ENCODE measurements at regions not wholly inside any gene's neighbourhood (a gene's known extent, or its start where the extent isn't known, plus 50 kb on each side); places are given as distances from the start of the nearest gene placed in this dataset.

GRCh38 chr17:27216836-27217235 lies 77.1 kb upstream of the WSB1 start:
- H3K27me3 ChIP-seq (ENCODE audit: control insufficient read depth, extremely low read depth, insufficient read depth, low read length): no peaks in the 10 kb centered on the region
- H3K4me2 ChIP-seq (ENCODE audit: control insufficient read depth, extremely low read depth, insufficient read depth, low read depth, low read length): no peak overlapping the region
- no peaks in the 10 kb centered on the region for H3K36me3 ChIP-seq (ENCODE audit: control insufficient read depth in 2 of 2, extremely low read depth in 1 of 2, insufficient read depth in 2 of 2, low read length in 2 of 2)
- H3K4me1 ChIP-seq (ENCODE audit: control insufficient read depth, extremely low read depth, insufficient read depth, low read length): no peaks in the 10 kb centered on the region
- no peak overlapping the region for H2AFZ ChIP-seq (ENCODE audit: control insufficient read depth, low read length)
- no peaks in the 10 kb centered on the region for H3K9me1 ChIP-seq (ENCODE audit: control insufficient read depth, extremely low read depth, insufficient read depth, low read length)
- H4K20me1 ChIP-seq (ENCODE audit: control insufficient read depth, extremely low read depth, insufficient read depth, low read length): no peaks in the 10 kb centered on the region
- dilution Hi-C loops (cut with MboI; ENCODE audit: extremely low pct_ligation_motif_present, low sequenced_read_pairs): no loop called here
- no peak overlapping the region for H3K4me3 ChIP-seq (ENCODE audit: control insufficient read depth in 2 of 3, extremely low read depth in 1 of 3, insufficient read depth in 2 of 3, low read depth in 1 of 3, low read length in 3 of 3)
- H3K79me2 ChIP-seq (ENCODE audit: control insufficient read depth, insufficient read depth, low read length): no peaks in the 10 kb centered on the region
- H3K27ac ChIP-seq (ENCODE audit: control insufficient read depth, insufficient read depth, low read length): no peak overlapping the region
- DNase-seq (ENCODE audit: low read depth, low spot score) (no peak), FAIRE-seq (no peak)
- no peaks in the 10 kb centered on the region for H3K9me3 ChIP-seq (ENCODE audit: control insufficient read depth, low read depth, low read length)
- no peak overlapping the region for H3K9ac ChIP-seq (ENCODE audit: control insufficient read depth, extremely low read depth, insufficient read depth, low read length)
- TF ChIP-seq CTCF (optimal IDR thresholded peaks at IDR 0.05 in 1 of 3, IDR thresholded peaks at IDR 0.05 in 1 of 3, conservative IDR thresholded peaks at IDR 0.05 in 1 of 3; ENCODE audit: extremely low read depth in 1 of 3, insufficient read depth in 2 of 3, low read length in 3 of 3): no peak
- no peak for TF ChIP-seq EZH2 (IDR thresholded peaks at IDR 0.05; ENCODE audit: low read length)

- Histone ChIP-seq H3K36me3 (ENCODE audit: control insufficient read depth in 2 of 2, extremely low read depth in 1 of 2, insufficient read depth in 2 of 2, low read length in 2 of 2) (no peaks in the 10 kb centered on the region), H2AFZ (ENCODE audit: control insufficient read depth, low read length) (no peak overlapping the region), H3K4me1 (ENCODE audit: control insufficient read depth, extremely low read depth, insufficient read depth, low read length) (no peaks in the 10 kb centered on the region), H3K4me3 (ENCODE audit: control insufficient read depth in 2 of 3, extremely low read depth in 1 of 3, insufficient read depth in 2 of 3, low read depth in 1 of 3, low read length in 3 of 3) (no peak overlapping the region), H3K4me2 (ENCODE audit: control insufficient read depth, extremely low read depth, insufficient read depth, low read depth, low read length) (no peak overlapping the region), H3K9me1 (ENCODE audit: control insufficient read depth, extremely low read depth, insufficient read depth, low read length) (no peaks in the 10 kb centered on the region), H3K79me2 (ENCODE audit: control insufficient read depth, insufficient read depth, low read length) (no peaks in the 10 kb centered on the region), H4K20me1 (ENCODE audit: control insufficient read depth, extremely low read depth, insufficient read depth, low read length) (no peaks in the 10 kb centered on the region), H3K9me3 (ENCODE audit: control insufficient read depth, low read depth, low read length) (no peaks in the 10 kb centered on the region), H3K27me3 (ENCODE audit: control insufficient read depth, extremely low read depth, insufficient read depth, low read length) (no peaks in the 10 kb centered on the region), H3K9ac (ENCODE audit: control insufficient read depth, extremely low read depth, insufficient read depth, low read length) (no peak overlapping the region), H3K27ac (ENCODE audit: control insufficient read depth, insufficient read depth, low read length) (no peak overlapping the region)
- DNase-seq (ENCODE audit: low read depth, low spot score) (no peak), FAIRE-seq (no peak)
- TF ChIP-seq CTCF (optimal IDR thresholded peaks at IDR 0.05 in 1 of 3, IDR thresholded peaks at IDR 0.05 in 1 of 3, conservative IDR thresholded peaks at IDR 0.05 in 1 of 3; ENCODE audit: extremely low read depth in 1 of 3, insufficient read depth in 2 of 3, low read length in 3 of 3) (no peak), EZH2 (IDR thresholded peaks at IDR 0.05; ENCODE audit: low read length) (no peak)
- dilution Hi-C loops (cut with MboI; ENCODE audit: extremely low pct_ligation_motif_present, low sequenced_read_pairs): no loop called here
Measured at GRCh38 chr17:27217631-27218030, 76.3 kb upstream of the WSB1 start.

All from keratinocyte (primary cell).